ENCODE measurements at regions not wholly inside any gene's neighbourhood (a gene's known extent, or its start where the extent isn't known, plus 50 kb on each side); places are given as distances from the start of the nearest gene placed in this dataset.

- no peak for DNase-seq (ENCODE audit: extremely low read depth, low read depth, low spot score)
Observed at GRCh38 chr20:48171626-48172356, 386.5 kb upstream of the SULF2 start.

- DNase-seq (ENCODE audit: extremely low read depth, low read depth, low spot score): no peak
Observed at GRCh38 chr20:48171071-48171470, 385.8 kb upstream of the SULF2 start.

- DNase-seq (ENCODE audit: extremely low read depth, low read depth, low spot score): no peak
Observed at GRCh38 chr20:48170625-48171024, 385.3 kb upstream of the SULF2 start.

- DNase-seq (ENCODE audit: extremely low read depth, low read depth, low spot score): no peak
Observed at GRCh38 chr20:48169650-48170225, 384.5 kb upstream of the SULF2 start.

- DNase-seq (ENCODE audit: extremely low read depth, low read depth, low spot score): no peak
Observed at GRCh38 chr20:48166082-48166835, 381.0 kb upstream of the SULF2 start.

- no peak for DNase-seq (ENCODE audit: extremely low read depth, low read depth, low spot score)
Observed at GRCh38 chr20:48165401-48165685, 380.1 kb upstream of the SULF2 start.

GRCh38 chr20:48164566-48165400, 379.5 kb upstream of the SULF2 start:
- DNase-seq (ENCODE audit: extremely low read depth, low read depth, low spot score): no peak

- DNase-seq (ENCODE audit: extremely low read depth, low read depth, low spot score): no peak
Observed at GRCh38 chr20:48164034-48164433, 378.8 kb upstream of the SULF2 start.

- DNase-seq (ENCODE audit: extremely low read depth, low read depth, low spot score): no peak
Observed at GRCh38 chr20:48163505-48163904, 378.2 kb upstream of the SULF2 start.

GRCh38 chr20:48162621-48163020, 377.3 kb upstream of the SULF2 start:
- DNase-seq (ENCODE audit: extremely low read depth, low read depth, low spot score): no peak

- no peak for DNase-seq (ENCODE audit: extremely low read depth, low read depth, low spot score)
Observed at GRCh38 chr20:48159145-48160008, 374.1 kb upstream of the SULF2 start.

GRCh38 chr20:48158014-48158413, 372.7 kb upstream of the SULF2 start:
- DNase-seq (ENCODE audit: extremely low read depth, low read depth, low spot score): no peak

GRCh38 chr20:48156951-48157700, 371.8 kb upstream of the SULF2 start:
- no peak for DNase-seq (ENCODE audit: extremely low read depth, low read depth, low spot score)

- DNase-seq (ENCODE audit: extremely low read depth, low read depth, low spot score): no peak
Observed at GRCh38 chr20:48156521-48156920, 371.2 kb upstream of the SULF2 start.

- no peak for DNase-seq (ENCODE audit: extremely low read depth, low read depth, low spot score)
Observed at GRCh38 chr20:48155268-48155667, 370.0 kb upstream of the SULF2 start.

GRCh38 chr20:48154040-48154765, 368.9 kb upstream of the SULF2 start:
- DNase-seq (ENCODE audit: extremely low read depth, low read depth, low spot score): no peak

GRCh38 chr20:48153523-48153922, 368.2 kb upstream of the SULF2 start:
- DNase-seq (ENCODE audit: extremely low read depth, low read depth, low spot score): no peak

- DNase-seq (ENCODE audit: extremely low read depth, low read depth, low spot score): no peak
Observed at GRCh38 chr20:48153103-48153502, 367.8 kb upstream of the SULF2 start.

GRCh38 chr20:48150568-48150967, 365.3 kb upstream of the SULF2 start:
- no peak for DNase-seq (ENCODE audit: extremely low read depth, low read depth, low spot score)

Measured in glomerular endothelial cell (primary cell).